ENCODE measurements at regions not wholly inside any gene's neighbourhood (a gene's known extent, or its start where the extent isn't known, plus 50 kb on each side); places are given as distances from the start of the nearest gene placed in this dataset.

DNA sequence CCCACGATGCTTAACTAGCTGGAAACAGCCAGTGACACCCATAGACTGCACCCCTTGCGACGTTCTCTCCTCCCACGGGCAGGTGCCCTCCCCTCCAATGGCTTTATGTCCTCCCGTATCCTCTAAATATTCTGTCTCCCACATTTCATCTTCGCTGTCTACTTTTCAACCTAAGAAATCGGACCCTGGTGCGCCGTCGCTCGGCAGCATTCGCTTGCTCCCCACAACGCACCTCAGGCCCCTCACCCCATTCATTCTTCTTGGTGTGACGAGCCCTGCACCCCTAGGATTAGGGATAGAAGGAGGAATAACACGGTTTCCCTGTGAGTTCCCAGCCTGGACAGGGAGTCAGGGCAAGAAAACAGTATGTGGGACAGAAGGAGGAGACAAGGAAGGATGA, 74.3 kb upstream of the FOXQ1 start:
- TF ChIP-seq, protein P1, sequence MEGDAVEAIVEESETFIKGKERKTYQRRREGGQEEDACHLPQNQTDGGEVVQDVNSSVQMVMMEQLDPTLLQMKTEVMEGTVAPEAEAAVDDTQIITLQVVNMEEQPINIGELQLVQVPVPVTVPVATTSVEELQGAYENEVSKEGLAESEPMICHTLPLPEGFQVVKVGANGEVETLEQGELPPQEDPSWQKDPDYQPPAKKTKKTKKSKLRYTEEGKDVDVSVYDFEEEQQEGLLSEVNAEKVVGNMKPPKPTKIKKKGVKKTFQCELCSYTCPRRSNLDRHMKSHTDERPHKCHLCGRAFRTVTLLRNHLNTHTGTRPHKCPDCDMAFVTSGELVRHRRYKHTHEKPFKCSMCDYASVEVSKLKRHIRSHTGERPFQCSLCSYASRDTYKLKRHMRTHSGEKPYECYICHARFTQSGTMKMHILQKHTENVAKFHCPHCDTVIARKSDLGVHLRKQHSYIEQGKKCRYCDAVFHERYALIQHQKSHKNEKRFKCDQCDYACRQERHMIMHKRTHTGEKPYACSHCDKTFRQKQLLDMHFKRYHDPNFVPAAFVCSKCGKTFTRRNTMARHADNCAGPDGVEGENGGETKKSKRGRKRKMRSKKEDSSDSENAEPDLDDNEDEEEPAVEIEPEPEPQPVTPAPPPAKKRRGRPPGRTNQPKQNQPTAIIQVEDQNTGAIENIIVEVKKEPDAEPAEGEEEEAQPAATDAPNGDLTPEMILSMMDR (IDR thresholded peaks at IDR 0.05 in 2 of 3, conservative IDR thresholded peaks at IDR 0.05 in 1 of 3; ENCODE audit: borderline replicate concordance in 1 of 3, insufficient read depth in 1 of 3, low read depth in 2 of 3, low read length in 2 of 3), result no peak
- TF ChIP-seq EZH2 (IDR thresholded peaks at IDR 0.05), result no peak
- TF ChIP-seq, protein P2, sequence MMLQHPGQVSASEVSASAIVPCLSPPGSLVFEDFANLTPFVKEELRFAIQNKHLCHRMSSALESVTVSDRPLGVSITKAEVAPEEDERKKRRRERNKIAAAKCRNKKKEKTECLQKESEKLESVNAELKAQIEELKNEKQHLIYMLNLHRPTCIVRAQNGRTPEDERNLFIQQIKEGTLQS (IDR thresholded peaks at IDR 0.05), result no peak
- TF ChIP-seq, protein P3, sequence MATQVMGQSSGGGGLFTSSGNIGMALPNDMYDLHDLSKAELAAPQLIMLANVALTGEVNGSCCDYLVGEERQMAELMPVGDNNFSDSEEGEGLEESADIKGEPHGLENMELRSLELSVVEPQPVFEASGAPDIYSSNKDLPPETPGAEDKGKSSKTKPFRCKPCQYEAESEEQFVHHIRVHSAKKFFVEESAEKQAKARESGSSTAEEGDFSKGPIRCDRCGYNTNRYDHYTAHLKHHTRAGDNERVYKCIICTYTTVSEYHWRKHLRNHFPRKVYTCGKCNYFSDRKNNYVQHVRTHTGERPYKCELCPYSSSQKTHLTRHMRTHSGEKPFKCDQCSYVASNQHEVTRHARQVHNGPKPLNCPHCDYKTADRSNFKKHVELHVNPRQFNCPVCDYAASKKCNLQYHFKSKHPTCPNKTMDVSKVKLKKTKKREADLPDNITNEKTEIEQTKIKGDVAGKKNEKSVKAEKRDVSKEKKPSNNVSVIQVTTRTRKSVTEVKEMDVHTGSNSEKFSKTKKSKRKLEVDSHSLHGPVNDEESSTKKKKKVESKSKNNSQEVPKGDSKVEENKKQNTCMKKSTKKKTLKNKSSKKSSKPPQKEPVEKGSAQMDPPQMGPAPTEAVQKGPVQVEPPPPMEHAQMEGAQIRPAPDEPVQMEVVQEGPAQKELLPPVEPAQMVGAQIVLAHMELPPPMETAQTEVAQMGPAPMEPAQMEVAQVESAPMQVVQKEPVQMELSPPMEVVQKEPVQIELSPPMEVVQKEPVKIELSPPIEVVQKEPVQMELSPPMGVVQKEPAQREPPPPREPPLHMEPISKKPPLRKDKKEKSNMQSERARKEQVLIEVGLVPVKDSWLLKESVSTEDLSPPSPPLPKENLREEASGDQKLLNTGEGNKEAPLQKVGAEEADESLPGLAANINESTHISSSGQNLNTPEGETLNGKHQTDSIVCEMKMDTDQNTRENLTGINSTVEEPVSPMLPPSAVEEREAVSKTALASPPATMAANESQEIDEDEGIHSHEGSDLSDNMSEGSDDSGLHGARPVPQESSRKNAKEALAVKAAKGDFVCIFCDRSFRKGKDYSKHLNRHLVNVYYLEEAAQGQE (IDR thresholded peaks at IDR 0.05; ENCODE audit: low read depth), result no peak
- no peak for TF ChIP-seq EZH2phosphoT487 (IDR thresholded peaks at IDR 0.05; ENCODE audit: borderline replicate concordance)
- no peak for TF ChIP-seq POLR2AphosphoS5 (IDR thresholded peaks at IDR 0.05; ENCODE audit: low read depth, low read length)
